H1 (cell line): ENCODE measurements at regions not wholly inside any gene's neighbourhood (a gene's known extent, or its start where the extent isn't known, plus 50 kb on each side); places are given as distances from the start of the nearest gene placed in this dataset.

Experiments used
- CTCF ChIA-PET: fragments of 300-600 bp; sonication (Branson Sonifier 250); formaldehyde crosslinking; loops from one replicate; lab custom pipeline; 2021; ENCODE audit not compliant: partially characterized antibody; lab: Charles Lee
- POLR2A ChIA-PET: fragments of 300-600 bp; sonication (Branson Sonifier 250); formaldehyde crosslinking; loops from one replicate; lab custom pipeline; 2021; ENCODE audit warnings: inconsistent platforms; ENCODE audit not compliant: partially characterized antibody; lab: Charles Lee
- DNase-seq, 2 experiments: peaks; one replicate each; pipeline versions ENCODE4 v3.0.0 to v3.0.0-alpha.2; 2010 to 2022; ENCODE audit warnings: low spot score in 2 of 2, low read depth in 1 of 2, mixed read lengths in 1 of 2
- FAIRE-seq: peaks from 2 replicates; lab custom pipeline; 2011; peaks lifted over from hg19 to GRCh38; lab: Jason Lieb, UNC
- H2AFZ ChIP-seq: 2 replicates; pipeline ENCODE4 v1.8.1; 2012; ENCODE audit warnings: low read length, inconsistent platforms
- H2AK5ac ChIP-seq: 2 replicates; pipeline ENCODE4 v1.6.1; 2013; ENCODE audit warnings: low read depth, low read length
- H2BK120ac ChIP-seq: replicated peaks from 2 replicates; pipeline ENCODE3; 2013; ENCODE audit warnings: low read depth, low read length, inconsistent platforms
- H2BK12ac ChIP-seq: 2 replicates; pipeline ENCODE4 v1.6.1; 2013; ENCODE audit warnings: low read depth, low read length
- H2BK15ac ChIP-seq: 2 replicates; pipeline ENCODE4 v1.6.1; 2013; ENCODE audit warnings: low read length
- H2BK20ac ChIP-seq: 2 replicates; pipeline ENCODE4 v1.6.1; 2013; ENCODE audit warnings: low read length
- H2BK5ac ChIP-seq: 2 replicates; pipeline ENCODE4 v1.6.1; 2013; ENCODE audit warnings: low read depth, low read length
- H3K14ac ChIP-seq: 2 replicates; pipeline ENCODE4 v1.6.1; 2013; ENCODE audit warnings: inconsistent platforms; ENCODE audit not compliant: insufficient read length
- H3K18ac ChIP-seq: 2 replicates; pipeline ENCODE4 v1.6.1; 2013; ENCODE audit warnings: low read length; ENCODE audit errors: extremely low read depth
- H3K23ac ChIP-seq: 2 replicates; pipeline ENCODE4 v1.6.1; 2013; ENCODE audit warnings: inconsistent platforms; ENCODE audit not compliant: insufficient read length
- H3K23me2 ChIP-seq: 2 replicates; pipeline ENCODE4 v1.6.1; 2013; ENCODE audit warnings: low read depth, low read length
- H3K27ac ChIP-seq: 2 replicates; pipeline ENCODE4 v1.6.1; 2011; ENCODE audit warnings: low read depth, low read length, inconsistent platforms
- H3K27me3 ChIP-seq, 4 experiments: replicated peaks in 1 of 4; 1 replicate in 1 of 4; 2 replicates in 3 of 4; pipeline versions ENCODE4 v1.6.1 to v1.8.1; 2011 to 2013; ENCODE audit warnings: low read length in 3 of 4, mild to moderate bottlenecking in 3 of 4, inconsistent platforms in 2 of 4, mixed read lengths in 2 of 4, moderate library complexity in 1 of 4; ENCODE audit not compliant: control insufficient read depth in 3 of 4, insufficient read depth in 3 of 4; ENCODE audit errors: extremely low read depth in 1 of 4
- H3K36me3 ChIP-seq, 4 experiments: 2 replicates each; pipeline versions ENCODE4 v1.6.1 to v1.8.1; 2011 to 2013; ENCODE audit warnings: mild to moderate bottlenecking in 4 of 4, low read length in 3 of 4, moderate library complexity in 2 of 4, control low read depth in 1 of 4, inconsistent platforms in 1 of 4; ENCODE audit not compliant: insufficient read depth in 4 of 4, control insufficient read depth in 2 of 4
- H3K4ac ChIP-seq: replicated peaks from 2 replicates; pipeline ENCODE3; 2013; ENCODE audit warnings: low read length, low read depth, mixed read lengths, inconsistent platforms; ENCODE audit not compliant: insufficient read length
- H3K4me1 ChIP-seq, 4 experiments: replicated peaks in 1 of 4; 1 replicate in 1 of 4; 2 replicates in 3 of 4; pipeline versions ENCODE4 v1.6.1 to v1.8.1; 2011 to 2013; ENCODE audit warnings: low read length in 3 of 4, inconsistent platforms in 2 of 4, mixed read lengths in 1 of 4; ENCODE audit not compliant: insufficient read depth in 4 of 4, control insufficient read depth in 3 of 4
- H3K4me2 ChIP-seq, 2 experiments: 2 replicates each; pipeline versions ENCODE4 v1.6.1 to v1.8.1; 2011 to 2013; ENCODE audit warnings: low read depth in 2 of 2, low read length in 2 of 2, control low read depth in 1 of 2, inconsistent platforms in 1 of 2, mild to moderate bottlenecking in 1 of 2; ENCODE audit not compliant: insufficient read depth in 1 of 2
- H3K4me3 ChIP-seq, 4 experiments: fragments of 200-600, 300-600 bp in 1 of 4; sonication (generic), shearing (Covaris generic), sonication (Bioruptor Twin) in 1 of 4; 2 replicates each; pipeline versions ENCODE4 v1.5.1 to v1.8.1; 2011 to 2016; ENCODE audit warnings: low read length in 4 of 4, low read depth in 3 of 4, control low read depth in 2 of 4, inconsistent platforms in 2 of 4, mild to moderate bottlenecking in 2 of 4, mixed read lengths in 1 of 4, moderate library complexity in 1 of 4; ENCODE audit not compliant: insufficient read depth in 2 of 4; ENCODE audit errors: extremely low read depth in 1 of 4
- H3K56ac ChIP-seq: replicated peaks from 2 replicates; pipeline ENCODE3; 2013; ENCODE audit warnings: low read depth, mild to moderate bottlenecking, mixed read lengths, low read length, inconsistent platforms; ENCODE audit not compliant: insufficient read length
- H3K79me1 ChIP-seq: 2 replicates; pipeline ENCODE4 v1.6.1; 2013; ENCODE audit warnings: low read depth, low read length, control low read depth
- H3K79me2 ChIP-seq, 2 experiments: 2 replicates each; pipeline versions ENCODE4 v1.6.1 to v1.8.1; 2012 to 2013; ENCODE audit warnings: low read length in 2 of 2, mild to moderate bottlenecking in 2 of 2, inconsistent platforms in 1 of 2; ENCODE audit not compliant: insufficient read depth in 2 of 2, control insufficient read depth in 1 of 2
- H3K9ac ChIP-seq, 4 experiments: replicated peaks in 1 of 4; 1 replicate in 1 of 4; 2 replicates in 3 of 4; pipeline versions ENCODE4 v1.6.1 to v1.8.1; 2011 to 2013; ENCODE audit warnings: low read depth in 3 of 4, low read length in 3 of 4, control low read depth in 2 of 4, mild to moderate bottlenecking in 2 of 4, moderate library complexity in 2 of 4, inconsistent platforms in 1 of 4; ENCODE audit errors: extremely low read depth in 1 of 4
- H3K9me3 ChIP-seq, 2 experiments: 2 replicates each; pipeline versions ENCODE4 v1.6.1 to v1.8.1; 2012 to 2013; ENCODE audit warnings: mild to moderate bottlenecking in 2 of 2, moderate library complexity in 2 of 2, control low read depth in 1 of 2, inconsistent platforms in 1 of 2, low read depth in 1 of 2, low read length in 1 of 2, mixed read lengths in 1 of 2; ENCODE audit not compliant: insufficient read depth in 2 of 2
- H4K20me1 ChIP-seq, 2 experiments: replicated peaks in 1 of 2; 2 replicates each; pipeline versions ENCODE3 to v1.8.1; 2011 to 2013; ENCODE audit warnings: inconsistent platforms in 2 of 2, low read length in 2 of 2, mild to moderate bottlenecking in 1 of 2; ENCODE audit not compliant: insufficient read depth in 2 of 2, control insufficient read depth in 1 of 2
- H4K5ac ChIP-seq: 2 replicates; pipeline ENCODE4 v1.6.1; 2013; ENCODE audit warnings: low read length, low read depth, mixed read lengths, inconsistent platforms; ENCODE audit not compliant: insufficient read length
- H4K8ac ChIP-seq: 2 replicates; pipeline ENCODE4 v1.8.0; 2013; ENCODE audit warnings: mild to moderate bottlenecking, moderate library complexity, low read length, inconsistent platforms; ENCODE audit not compliant: insufficient read depth; ENCODE audit errors: extremely low read depth
- H4K91ac ChIP-seq: replicated peaks from 2 replicates; pipeline ENCODE3; 2013; ENCODE audit warnings: low read length, mixed read lengths, inconsistent platforms; ENCODE audit not compliant: insufficient read length
- CTCF ChIP-seq, 3 experiments: IDR thresholded peaks; 1 replicate in 2 of 3; 2 replicates in 1 of 3; pipeline versions ENCODE4 v1.5.1 to v1.6.1; 2011; ENCODE audit warnings: low read length in 3 of 3, mild to moderate bottlenecking in 3 of 3, inconsistent platforms in 2 of 3, low read depth in 1 of 3, moderate library complexity in 1 of 3; ENCODE audit not compliant: insufficient read depth in 1 of 3; ENCODE audit errors: control extremely low read depth in 1 of 3
- WGBS, 2 experiments: shearing (Covaris generic) in 1 of 2; methylation state at CpG; one replicate each; pipeline versions ENCODE4 v1.1.6 to v1.1.7; 2013 to 2015; ENCODE audit warnings: low lambda C conversion rate in 2 of 2, mixed read lengths in 2 of 2, inconsistent platforms in 1 of 2, low coverage in 1 of 2, missing lambda C conversion rate in 1 of 2; ENCODE audit not compliant: insufficient replicate concordance in 2 of 2, insufficient coverage in 1 of 2, insufficient read length in 1 of 2; ENCODE audit errors: extremely low coverage in 1 of 2, missing lambda C conversion rate in 1 of 2; 5-methylcytosine and 5-hydroxymethylcytosine counted together

DNA sequence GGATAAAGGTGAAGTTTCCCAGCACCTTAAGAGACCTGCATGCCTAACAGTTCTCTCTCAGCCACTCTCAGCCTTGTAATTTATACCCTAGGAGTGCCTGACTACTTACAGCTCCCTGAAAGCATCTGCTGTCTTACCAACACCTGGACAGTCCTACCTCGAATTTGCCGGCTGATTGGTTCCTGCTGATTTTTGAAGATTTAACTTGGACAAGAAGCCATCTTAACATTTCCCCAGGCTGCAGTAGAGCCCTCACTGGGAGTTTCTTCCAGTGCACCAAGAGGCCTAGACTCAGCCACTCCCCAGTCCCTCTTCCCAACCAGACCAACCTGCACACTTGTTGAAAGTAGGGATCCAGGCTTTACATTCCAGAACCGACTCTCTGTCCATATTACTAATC is 174.5 kb downstream of the LINC00237 start:
- no peaks in the 10 kb centered on the region for H3K27me3 ChIP-seq
- 0 out of 2 replicates have a peak overlapping the region, but pooled peaks have one; percentile 20 for H2BK15ac ChIP-seq
- H3K4me2 ChIP-seq, result no peak overlapping the region
- peaks cover 0 to 2% (median 0%) of the 10 kb centered on the region in 4 experiments; a peak in 1 of 7 replicates for H3K4me1 ChIP-seq
- H4K8ac ChIP-seq, result no peak overlapping the region
- no peak overlapping the region for H3K4me3 ChIP-seq
- H2BK5ac ChIP-seq, result no peak overlapping the region
- H3K23me2 ChIP-seq, result no peaks in the 10 kb centered on the region; the same call in 1 of the 2 replicates
- H4K91ac ChIP-seq, result no peak overlapping the region
- ChIA-PET CTCF (no interaction called here), POLR2A (no interaction called here)
- no peak overlapping the region for H3K18ac ChIP-seq
- H2BK120ac ChIP-seq, result no peak overlapping the region
- H2BK12ac ChIP-seq, result no peak overlapping the region
- FAIRE-seq, result no peak
- no peak overlapping the region for H2BK20ac ChIP-seq
- no peaks in the 10 kb centered on the region for H3K9me3 ChIP-seq
- no peak overlapping the region for H2AFZ ChIP-seq
- no peaks in the 10 kb centered on the region for H3K79me2 ChIP-seq
- H3K23ac ChIP-seq, result no peak overlapping the region
- TF ChIP-seq CTCF (IDR thresholded peaks at IDR 0.05; ENCODE audit: control extremely low read depth in 1 of 3, insufficient read depth in 1 of 3, low read depth in 1 of 3, low read length in 3 of 3), result no peak
- no peak overlapping the region for H4K5ac ChIP-seq
- no peak overlapping the region for H3K9ac ChIP-seq
- no peak overlapping the region for H3K27ac ChIP-seq
- WGBS, 2 experiments, result 85% methylated on average over 3 of the region's 3 CpGs; no CpG with 5 or more reads in 1 of the 2 experiments
- no peak overlapping the region for H3K56ac ChIP-seq
- no peak overlapping the region for H3K14ac ChIP-seq
- no peak overlapping the region for H3K4ac ChIP-seq
- DNase-seq, result no peak
- no peaks in the 10 kb centered on the region for H3K36me3 ChIP-seq
- no peaks in the 10 kb centered on the region for H4K20me1 ChIP-seq
- no peak overlapping the region for H2AK5ac ChIP-seq
- H3K79me1 ChIP-seq, result no peaks in the 10 kb centered on the region
